Stimulated activated CD4-positive, alpha-beta T cell treated with anti-CD3 and anti-CD28 coated beads, Interleukin-2, amount 100 ng/mL, for 48 hours (primary cell): ENCODE measurements at regions not wholly inside any gene's neighbourhood (a gene's known extent, or its start where the extent isn't known, plus 50 kb on each side); places are given as distances from the start of the nearest gene placed in this dataset.

Experiments
- DNase-seq, 2 donors: peaks; one replicate each; pipeline ENCODE4 v3.0.0-alpha.2; 2020

- DNase-seq, result no peak
Observed at GRCh38 chr12:126343321-126343720, 1278.1 kb downstream of the AACS start.

DNA sequence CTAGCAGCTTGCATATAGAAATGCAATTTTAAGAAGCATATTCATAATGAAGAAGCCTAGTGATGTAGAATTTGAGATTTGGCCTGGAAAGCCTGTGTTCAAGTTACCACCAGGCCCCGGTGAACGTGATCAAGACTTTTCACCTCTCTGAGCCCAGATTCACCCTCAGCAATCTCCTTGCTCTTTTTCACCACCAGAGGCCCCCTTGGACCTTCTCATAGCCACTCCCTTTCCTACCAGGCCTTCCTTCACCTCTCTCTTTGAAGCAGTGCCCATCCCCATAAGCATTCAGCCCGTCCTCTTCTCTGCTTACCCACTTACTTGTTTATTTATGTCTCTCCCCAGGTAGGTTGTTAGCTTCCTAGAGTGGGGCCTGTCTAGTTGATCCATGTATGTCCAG, 1280.9 kb downstream of the AACS start:
- no peak for DNase-seq

- DNase-seq, result no peak
Observed at GRCh38 chr12:126347421-126347820, 1282.2 kb downstream of the AACS start.

- no peak for DNase-seq
Observed at GRCh38 chr12:126349383-126349782, 1284.1 kb downstream of the AACS start.

DNA sequence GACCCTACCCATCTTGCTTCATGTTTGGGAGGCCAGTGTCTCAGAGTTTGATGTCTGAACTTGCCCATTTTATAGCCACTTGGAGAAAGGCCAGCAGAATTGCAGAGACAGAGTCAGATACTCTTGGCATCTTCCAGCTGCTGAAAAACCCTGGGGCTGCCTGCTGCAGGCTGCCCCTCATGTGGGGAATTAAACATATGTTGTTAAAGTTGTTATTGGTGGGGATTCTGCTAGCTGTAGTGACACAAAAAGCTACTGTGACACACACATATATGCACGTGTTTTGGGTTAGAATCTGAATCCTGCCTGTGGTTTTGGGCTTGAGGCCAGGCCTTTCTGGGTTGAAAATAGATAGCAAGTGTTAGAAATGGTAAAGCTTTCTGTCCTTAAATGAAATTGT, 1288.4 kb downstream of the AACS start:
- no peak for DNase-seq

DNA sequence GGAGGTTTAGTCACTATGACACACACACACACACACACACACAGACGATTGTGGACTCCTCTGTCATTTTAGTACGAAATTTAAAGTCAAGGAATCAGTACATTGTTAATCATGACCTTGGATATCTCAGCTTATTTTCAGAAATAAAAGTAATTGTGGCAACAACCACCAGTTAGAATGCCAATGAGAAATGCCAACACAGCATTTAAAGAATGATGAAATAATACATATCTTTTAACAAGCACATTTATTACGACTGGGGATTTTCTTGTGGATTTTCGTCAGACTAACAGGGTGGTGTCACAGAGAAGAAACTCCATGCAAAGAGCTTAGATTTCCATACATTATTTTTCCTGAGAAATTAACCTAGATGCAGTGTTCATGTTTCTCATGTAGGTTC, 1289.4 kb downstream of the AACS start:
- no peak for DNase-seq

GRCh38 chr12:126355346-126355745, 1290.1 kb downstream of the AACS start:
- no peak for DNase-seq

DNA sequence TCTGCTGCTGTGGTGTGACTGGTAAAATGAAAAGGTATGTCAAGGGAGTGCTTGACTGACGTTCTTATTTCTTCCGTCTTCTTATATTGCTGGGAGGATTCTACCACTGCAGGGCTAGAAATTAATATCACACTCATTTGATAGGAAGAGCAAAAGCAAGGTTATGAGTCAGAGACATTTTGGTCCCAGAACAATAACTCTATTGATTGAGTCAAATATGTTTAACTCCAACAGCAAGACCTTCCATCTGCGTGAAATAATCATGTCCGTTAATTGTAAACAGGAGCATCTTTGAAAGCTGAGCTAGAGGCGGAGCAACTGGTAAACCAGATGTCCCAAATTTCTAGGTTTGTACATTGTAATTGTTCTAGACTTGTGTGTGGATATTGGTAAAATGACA, 1293.6 kb downstream of the AACS start:
- DNase-seq, result no peak

DNA sequence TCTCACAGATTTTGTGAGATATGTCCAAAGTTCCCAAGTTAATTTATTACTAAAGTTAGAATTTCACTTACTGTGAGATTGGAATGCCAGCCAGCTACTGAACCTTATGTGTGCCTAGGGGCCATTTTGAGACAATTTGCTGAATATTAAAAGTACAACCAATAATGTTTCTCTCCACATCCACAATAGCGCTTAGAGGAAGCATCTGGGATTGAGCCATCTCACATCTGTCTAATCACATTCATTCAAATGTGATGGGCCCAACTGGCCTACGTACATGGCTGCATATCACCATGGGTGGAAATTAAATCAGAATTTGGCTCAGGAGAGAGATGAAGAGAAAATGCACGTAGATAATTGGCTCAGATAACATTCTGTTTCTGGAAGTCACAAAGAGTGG, 1294.0 kb downstream of the AACS start:
- no peak for DNase-seq

DNA sequence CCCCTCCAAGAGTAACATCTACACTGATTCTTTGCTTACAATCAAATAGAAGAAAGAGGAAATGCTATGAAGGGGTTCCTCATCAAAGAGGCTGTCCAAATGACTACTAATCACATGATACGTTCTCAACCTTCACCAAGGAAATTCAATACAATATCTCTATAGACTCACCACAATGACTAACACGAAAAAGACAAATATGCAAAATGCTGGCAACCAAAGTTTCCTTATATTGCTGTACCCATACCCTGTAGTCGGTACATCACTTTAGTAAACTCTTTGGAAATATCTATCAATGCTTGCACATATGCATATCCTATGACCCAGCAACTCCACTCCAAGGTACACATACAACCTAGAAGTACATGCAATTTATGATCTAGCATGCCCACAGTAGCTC, 1296.6 kb downstream of the AACS start:
- no peak for DNase-seq

DNA sequence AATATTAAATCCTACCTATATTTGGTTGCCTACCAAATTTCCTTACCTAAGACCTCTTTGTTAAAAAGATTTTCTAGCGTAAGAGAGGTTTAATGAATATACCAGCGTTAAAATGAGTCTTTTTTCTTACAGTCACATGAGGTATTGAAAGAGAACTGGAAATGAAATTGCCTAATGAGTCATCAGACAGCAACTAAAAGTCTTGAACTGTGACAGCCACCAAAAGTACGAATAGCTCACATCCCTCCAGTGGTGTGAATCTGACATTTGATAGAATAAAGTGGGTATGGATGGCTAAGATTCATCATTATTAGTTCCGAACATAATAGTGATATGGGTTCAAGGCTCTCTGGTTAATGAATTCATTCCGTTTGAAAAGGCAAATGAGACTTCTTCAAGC, 1297.3 kb downstream of the AACS start:
- no peak for DNase-seq

- no peak for DNase-seq
Observed at GRCh38 chr12:126362964-126363363, 1297.7 kb downstream of the AACS start.

GRCh38 chr12:126369487-126370463, 1304.5 kb downstream of the AACS start:
- DNase-seq, result no peak

- no peak for DNase-seq
Observed at GRCh38 chr12:126383506-126383905, 1318.3 kb downstream of the AACS start.

GRCh38 chr12:126384026-126384564, 1318.9 kb downstream of the AACS start:
- DNase-seq, result no peak

GRCh38 chr12:126385785-126386184, 1320.5 kb downstream of the AACS start:
- no peak for DNase-seq

DNA sequence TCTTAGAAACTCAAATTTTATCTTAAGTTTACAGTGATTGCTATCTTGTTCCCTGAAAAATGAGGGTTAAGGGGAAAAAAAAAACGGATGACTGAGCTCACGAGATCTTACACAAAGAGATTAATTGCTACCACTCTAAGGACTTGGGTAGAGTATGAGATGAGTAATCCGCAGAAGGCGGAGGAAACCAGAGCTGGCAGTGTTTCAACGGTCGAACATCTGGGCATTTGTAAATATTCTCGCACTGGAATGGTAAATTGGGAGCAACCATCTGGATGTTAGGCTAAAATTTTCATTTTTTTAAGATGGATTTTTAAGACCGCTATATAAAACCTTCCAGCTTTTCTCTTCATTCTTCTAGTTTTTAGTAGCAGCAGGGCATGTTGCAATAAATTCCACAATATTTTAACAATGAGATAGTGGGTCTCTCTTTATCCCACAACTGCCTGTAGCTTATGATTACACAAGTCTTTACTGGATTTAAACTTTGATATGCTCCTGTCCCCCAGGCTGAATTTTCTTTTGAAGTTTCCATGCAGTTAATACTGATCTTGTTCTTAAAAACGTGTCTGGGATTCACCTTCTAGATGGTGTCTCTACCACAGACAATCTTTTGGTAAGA, 1324.1 kb downstream of the AACS start:
- no peak for DNase-seq

DNA sequence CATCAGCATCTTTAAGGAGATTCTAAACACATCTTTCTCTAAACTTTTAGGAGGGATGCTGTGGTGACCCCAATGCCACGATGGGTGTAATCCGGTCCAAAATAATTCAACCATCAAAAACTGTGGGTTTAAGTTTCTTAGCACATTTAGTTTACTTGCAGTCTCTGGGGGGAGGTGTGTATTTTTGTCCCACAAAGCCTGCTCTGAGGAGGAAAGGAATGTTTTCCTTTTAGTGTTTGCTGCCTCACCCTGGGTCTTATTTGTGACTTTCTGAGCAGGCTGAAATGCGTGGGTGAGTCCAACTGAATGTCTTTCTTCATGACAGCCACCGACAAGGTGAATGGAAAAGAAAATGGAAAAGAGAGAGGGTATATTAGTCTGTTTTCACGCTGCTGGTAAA, 1324.7 kb downstream of the AACS start:
- no peak for DNase-seq

DNA sequence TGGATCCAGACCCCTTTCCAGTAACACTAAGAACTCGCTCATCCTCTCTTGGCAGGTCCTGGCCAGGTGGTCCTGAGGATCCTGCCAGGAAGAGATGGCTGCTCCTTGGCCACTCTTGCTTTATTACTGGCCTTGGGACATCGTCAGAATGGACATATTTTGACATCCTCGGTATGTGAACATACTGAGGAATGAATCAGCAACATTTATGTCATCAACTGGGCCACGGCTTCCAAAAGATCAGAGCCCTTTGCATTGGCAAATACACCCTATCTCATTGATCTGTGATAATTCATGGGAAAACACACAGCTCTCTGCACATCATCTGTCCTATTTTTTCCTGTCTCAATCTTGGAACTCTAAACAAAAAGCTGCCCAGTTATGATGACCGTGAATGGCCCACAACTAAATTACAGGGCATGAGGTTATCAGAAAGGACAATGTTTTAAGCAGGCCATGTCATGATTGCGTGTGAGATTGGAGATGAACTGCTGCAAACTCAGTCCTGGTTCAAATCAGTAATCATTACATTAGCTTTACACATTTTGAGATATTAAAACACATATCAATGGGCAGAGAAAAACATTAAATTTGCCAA, 1325.8 kb downstream of the AACS start:
- DNase-seq, result no peak

DNA sequence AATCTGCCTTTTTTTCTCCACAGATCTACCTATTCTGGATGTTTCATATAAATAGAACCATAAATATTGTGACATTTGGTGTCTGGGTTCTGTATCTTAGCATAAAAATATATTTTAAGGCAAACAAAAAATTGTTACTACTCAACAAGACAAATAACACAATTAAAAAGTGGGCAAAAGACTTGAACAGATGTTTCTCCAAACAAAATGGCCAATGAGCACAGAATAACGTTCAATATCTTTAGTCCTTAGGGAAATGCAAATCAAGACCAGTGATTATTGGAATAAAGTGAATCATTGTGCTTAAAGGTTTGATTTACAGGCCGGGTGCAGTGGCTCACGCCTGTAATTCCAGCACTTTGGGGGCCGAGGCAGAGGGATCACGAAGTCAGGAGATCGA, 1331.3 kb downstream of the AACS start:
- no peak for DNase-seq

DNA sequence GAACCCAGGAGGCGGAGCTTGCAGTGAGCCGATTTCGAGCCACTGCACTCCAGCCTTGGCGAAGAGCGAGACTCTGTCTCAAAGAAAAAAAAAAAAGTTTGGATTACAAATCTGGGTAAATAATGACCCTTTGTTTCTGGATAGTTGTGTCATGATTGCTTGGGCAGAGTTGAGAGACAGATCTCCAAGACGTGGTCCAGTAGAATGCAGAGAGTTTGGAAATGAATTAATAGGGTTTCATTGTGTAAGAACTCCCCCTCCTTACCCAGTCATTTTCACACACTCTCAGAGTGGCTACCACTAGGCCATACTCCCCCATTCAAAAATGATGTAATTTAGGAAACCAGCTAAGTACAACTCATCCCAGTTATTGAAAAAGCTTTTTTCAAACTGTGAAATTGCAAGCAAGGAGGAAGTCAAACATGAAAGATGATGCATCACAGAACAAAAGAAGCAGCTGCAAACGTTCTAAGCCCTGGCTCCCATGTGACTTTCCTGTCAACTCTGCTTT, 1331.9 kb downstream of the AACS start:
- no peak for DNase-seq

DNA sequence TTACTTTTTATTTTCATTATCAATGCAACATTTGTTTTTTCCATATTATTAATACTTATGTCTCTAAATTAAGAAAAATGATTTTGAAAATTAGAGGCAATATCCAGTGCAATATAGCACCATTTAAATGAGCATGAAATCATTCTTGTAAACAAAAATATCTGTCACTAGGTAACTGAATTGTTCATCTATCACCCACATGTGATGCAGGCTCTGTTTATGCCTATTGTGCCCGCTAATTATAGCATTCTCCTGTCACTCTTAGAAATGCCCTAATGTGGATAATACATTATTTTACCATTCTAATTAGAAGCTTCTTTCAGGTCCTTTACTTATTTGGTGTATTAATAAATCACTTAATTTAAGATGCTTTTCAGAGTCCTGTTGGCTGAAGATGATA, 1332.4 kb downstream of the AACS start:
- DNase-seq, result no peak

GRCh38 chr12:126400831-126401230, 1335.6 kb downstream of the AACS start:
- DNase-seq, result no peak
